Memory B cell (primary cell): ENCODE measurements at regions not wholly inside any gene's neighbourhood (a gene's known extent, or its start where the extent isn't known, plus 50 kb on each side); places are given as distances from the start of the nearest gene placed in this dataset.

Source experiments
- ATAC-seq: fragments of 150-1000 bp; cut with Tn5 transposase; 2 replicates; pipeline ENCODE4 v1.10.0; 2021; ENCODE audit warnings: low read depth, mild to moderate bottlenecking, moderate library complexity
- DNase-seq, 2 donors: peaks; one replicate each; pipeline ENCODE4 v3.0.0; 2022; ENCODE audit warnings: low spot score in 2 of 2
- H3K27ac Mint-ChIP-seq: one replicate; pipeline ENCODE4 v1.8.0; 2022; ENCODE audit warnings: mild to moderate bottlenecking, moderate library complexity, mixed read lengths
- H3K27me3 Mint-ChIP-seq: one replicate; pipeline ENCODE4 v1.8.0; 2022; ENCODE audit warnings: mixed read lengths
- H3K36me3 Mint-ChIP-seq: one replicate; pipeline ENCODE4 v1.8.0; 2022; ENCODE audit warnings: mild to moderate bottlenecking, mixed read lengths
- H3K4me1 Mint-ChIP-seq: one replicate; pipeline ENCODE4 v1.8.0; 2022; ENCODE audit warnings: mixed read lengths
- H3K4me3 Mint-ChIP-seq: one replicate; pipeline ENCODE4 v1.8.0; 2022; ENCODE audit warnings: mild to moderate bottlenecking, moderate library complexity, mixed read lengths
- H3K9me3 Mint-ChIP-seq: one replicate; pipeline ENCODE4 v1.8.0; 2022; ENCODE audit warnings: mixed read lengths

DNA sequence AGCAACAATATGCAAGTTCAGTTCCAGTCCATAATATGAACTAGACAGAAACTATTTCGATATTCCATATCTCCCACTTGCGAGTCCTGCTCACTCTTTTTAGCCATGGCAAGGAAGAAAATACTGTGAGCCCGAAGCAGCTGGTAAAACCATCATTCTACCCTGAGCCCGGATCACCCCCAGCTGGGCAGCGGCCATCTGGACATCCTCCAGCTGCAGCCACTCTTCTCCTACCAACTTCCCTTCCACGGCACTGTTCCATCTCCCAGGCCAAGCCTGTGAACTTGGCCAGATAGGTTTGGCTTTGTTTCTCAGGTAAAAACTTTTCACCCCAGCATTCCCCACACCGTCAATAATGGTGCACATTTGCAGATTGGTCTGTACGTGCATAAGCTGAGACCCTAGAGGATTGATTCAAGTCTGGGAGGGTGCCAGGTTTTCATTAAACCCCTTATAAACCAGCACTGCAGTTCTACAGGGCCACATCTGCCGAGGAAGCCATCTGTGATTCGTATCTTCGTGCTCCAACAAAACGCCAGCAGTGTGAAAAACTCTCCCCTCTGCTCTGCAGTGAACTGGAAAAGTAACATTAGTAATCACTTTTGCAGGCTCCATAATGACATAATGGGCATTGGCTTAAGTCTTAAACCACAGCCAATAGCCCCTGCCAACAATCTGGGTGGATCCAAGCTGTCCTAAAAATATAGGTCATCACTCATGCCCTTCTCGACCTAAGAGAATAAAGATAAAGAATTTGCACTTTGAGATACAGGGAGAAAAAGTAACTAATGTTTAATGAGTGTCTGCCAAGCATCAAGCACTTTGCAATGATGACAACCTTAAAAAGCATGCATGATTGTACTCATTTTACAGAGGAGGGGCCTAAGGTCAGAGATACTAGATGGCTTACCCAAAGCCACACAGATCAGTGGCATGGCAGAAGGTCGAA is 205.1 kb downstream of the PLPP3 start:
- no peak overlapping the region for H3K4me3 Mint-ChIP-seq
- no peak for ATAC-seq
- H3K27ac Mint-ChIP-seq: no peak overlapping the region
- no peak for DNase-seq
- peaks cover 3% of the 10 kb centered on the region for H3K4me1 Mint-ChIP-seq
- H3K36me3 Mint-ChIP-seq: no peaks in the 10 kb centered on the region
- H3K9me3 Mint-ChIP-seq: no peaks in the 10 kb centered on the region
- H3K27me3 Mint-ChIP-seq: peaks cover 10% of the 10 kb centered on the region

DNA sequence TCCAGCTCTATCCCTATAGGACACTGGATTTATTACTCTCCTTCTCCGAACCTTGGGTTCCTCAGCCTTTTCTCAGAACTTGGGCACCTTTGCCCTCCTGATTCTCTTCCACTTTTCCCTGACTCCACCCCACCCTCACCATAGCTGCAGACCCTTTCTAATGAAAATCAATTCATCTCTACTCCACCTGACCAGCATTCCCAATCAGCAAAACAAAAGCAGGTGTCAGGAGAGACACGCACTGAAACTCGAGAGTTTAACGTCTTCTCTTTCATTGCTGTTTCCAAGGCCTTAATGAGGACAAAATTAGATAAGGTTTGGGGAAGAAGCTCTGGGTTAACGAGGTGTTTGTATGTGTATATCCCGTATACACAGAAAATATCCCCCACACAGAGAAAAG is 208.8 kb downstream of the PLPP3 start:
- Mint-ChIP-seq H3K27me3 (peaks cover 7% of the 10 kb centered on the region), H3K4me3 (no peak overlapping the region), H3K4me1 (no peaks in the 10 kb centered on the region), H3K9me3 (no peaks in the 10 kb centered on the region), H3K27ac (no peak overlapping the region), H3K36me3 (no peaks in the 10 kb centered on the region)
- ATAC-seq: no peak
- no peak for DNase-seq

DNA sequence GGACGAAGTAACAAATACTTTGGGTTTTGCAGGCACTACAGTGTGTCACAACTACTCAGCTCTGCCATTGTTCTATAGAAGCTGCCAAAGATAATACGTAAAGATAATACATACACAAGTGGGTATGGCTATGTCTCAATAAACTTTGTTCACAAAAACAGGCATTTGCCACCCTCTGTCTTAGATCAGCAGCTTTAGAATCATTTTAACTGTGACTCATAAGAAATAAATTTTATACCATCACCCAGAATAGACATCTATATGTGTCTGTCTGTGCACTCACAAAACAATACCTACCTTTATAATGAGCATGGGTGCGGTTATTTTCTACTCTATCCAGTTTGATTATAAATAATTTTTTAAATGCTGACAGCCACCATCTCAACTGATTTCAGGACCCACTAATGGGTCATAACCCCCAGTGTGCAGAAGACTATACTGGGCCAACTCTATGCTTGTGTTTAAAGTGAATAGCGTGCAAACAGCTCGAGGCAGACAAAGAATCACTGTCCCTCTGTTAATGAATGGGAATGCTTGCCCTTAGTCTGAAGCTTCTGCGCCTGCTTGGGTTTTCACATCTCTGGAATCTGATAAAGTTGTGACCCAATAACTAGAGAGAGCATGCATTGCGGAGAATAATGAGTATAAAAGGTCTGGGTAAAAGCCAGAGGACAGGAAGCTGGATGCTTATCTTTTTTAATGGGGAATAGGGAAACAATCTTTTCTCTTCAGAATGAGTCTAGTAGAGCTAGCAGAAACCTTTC is 216.2 kb downstream of the PLPP3 start:
- DNase-seq (no peak), ATAC-seq (no peak)
- Mint-ChIP-seq H3K27me3 (peaks cover 3% of the 10 kb centered on the region), H3K27ac (no peak overlapping the region), H3K36me3 (no peaks in the 10 kb centered on the region), H3K4me3 (no peak overlapping the region), H3K4me1 (no peaks in the 10 kb centered on the region), H3K9me3 (no peaks in the 10 kb centered on the region)

DNA sequence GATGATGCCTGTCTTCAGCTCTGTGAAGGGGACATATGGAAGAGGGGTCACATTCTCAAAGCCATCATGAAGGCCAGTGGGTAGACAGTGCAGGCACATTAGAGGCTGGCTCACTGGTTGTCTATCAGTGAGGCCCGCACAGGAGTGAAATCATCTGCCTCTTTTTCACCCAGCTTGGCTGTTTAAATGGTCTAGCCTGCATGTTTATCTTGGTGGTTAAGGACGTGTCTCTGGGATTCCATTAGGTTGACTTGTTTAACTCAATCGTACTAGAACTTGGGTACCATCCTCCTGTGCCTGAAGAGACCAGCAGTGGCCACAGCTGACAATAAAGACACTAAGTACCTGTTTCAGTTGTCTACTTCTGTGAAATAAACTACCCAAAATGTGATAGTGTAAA is 219.3 kb downstream of the PLPP3 start:
- Mint-ChIP-seq H3K36me3 (no peaks in the 10 kb centered on the region), H3K4me1 (no peaks in the 10 kb centered on the region)
- ATAC-seq: no peak

DNA sequence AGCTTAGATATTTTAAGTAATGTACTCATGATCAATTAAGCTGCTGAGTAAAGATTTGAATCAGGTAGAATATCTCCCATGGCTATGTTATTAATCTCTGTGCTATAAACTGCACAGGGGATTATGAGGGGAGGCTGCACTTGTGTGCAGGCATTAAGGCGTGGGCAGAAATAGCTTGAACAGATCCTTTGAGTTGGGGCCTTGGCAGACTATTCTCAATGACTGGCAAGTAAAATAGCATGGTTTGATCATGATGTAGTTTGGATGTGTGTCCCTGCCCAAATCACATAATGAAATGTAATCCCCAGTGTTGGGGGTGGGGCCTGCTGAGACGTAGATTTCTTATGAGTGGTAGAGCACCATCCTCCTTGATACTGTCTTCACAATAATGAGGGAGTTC is 220.3 kb downstream of the PLPP3 start:
- no peaks in the 10 kb centered on the region for H3K36me3 Mint-ChIP-seq
- no peaks in the 10 kb centered on the region for H3K4me1 Mint-ChIP-seq
- H3K4me3 Mint-ChIP-seq: no peak overlapping the region
- H3K9me3 Mint-ChIP-seq: no peaks in the 10 kb centered on the region
- ATAC-seq: no peak
- H3K27me3 Mint-ChIP-seq: peaks cover 9% of the 10 kb centered on the region
- H3K27ac Mint-ChIP-seq: no peak overlapping the region
- DNase-seq: no peak

More for the DNA sequence above, 219.3 kb downstream of the PLPP3 start:
- H3K27me3 Mint-ChIP-seq: peaks cover 6% of the 10 kb centered on the region
- no peaks in the 10 kb centered on the region for H3K9me3 Mint-ChIP-seq
- no peak overlapping the region for H3K4me3 Mint-ChIP-seq
- no peak for DNase-seq
- no peak overlapping the region for H3K27ac Mint-ChIP-seq

DNA sequence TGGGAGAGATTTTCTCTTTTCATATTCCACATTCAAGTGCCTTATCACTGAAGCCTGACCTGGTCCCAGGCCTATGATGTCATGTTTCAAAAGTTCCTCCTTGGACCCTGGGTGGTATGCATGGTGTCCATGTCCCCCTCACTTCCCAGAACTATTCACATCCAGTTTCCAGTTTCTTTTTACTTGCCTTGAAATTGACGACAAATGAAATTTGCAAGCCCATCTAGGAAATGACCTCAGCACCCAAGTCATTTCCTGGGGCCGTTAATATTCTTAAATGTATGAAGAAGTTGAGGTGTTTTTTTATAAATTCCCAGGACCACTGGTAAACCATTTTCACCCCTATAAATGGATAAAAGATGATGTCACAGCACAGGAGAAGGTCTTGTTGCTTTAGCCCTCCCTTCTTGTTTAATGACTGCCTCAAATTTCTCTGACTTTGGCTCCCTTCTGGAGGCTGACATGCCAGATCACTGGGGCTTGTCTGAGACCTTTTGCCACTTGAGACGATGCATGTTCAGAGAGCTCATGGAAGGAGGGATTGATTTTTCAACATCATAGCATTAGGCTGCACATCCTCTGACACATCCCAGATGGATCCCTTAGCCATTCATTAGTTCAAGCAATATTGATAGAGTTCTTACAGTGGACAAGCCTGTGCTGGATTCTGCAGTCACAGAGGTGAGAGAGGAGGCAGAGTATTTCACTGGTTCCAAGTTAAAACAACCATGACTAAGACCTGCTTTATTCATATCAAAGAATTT is 221.3 kb downstream of the PLPP3 start:
- peaks cover 9% of the 10 kb centered on the region for H3K27me3 Mint-ChIP-seq
- DNase-seq (no peak), ATAC-seq (no peak)
- H3K36me3 Mint-ChIP-seq: no peaks in the 10 kb centered on the region
- no peaks in the 10 kb centered on the region for H3K4me1 Mint-ChIP-seq
- H3K9me3 Mint-ChIP-seq: no peaks in the 10 kb centered on the region
- H3K27ac Mint-ChIP-seq: no peak overlapping the region
- no peak overlapping the region for H3K4me3 Mint-ChIP-seq

DNA sequence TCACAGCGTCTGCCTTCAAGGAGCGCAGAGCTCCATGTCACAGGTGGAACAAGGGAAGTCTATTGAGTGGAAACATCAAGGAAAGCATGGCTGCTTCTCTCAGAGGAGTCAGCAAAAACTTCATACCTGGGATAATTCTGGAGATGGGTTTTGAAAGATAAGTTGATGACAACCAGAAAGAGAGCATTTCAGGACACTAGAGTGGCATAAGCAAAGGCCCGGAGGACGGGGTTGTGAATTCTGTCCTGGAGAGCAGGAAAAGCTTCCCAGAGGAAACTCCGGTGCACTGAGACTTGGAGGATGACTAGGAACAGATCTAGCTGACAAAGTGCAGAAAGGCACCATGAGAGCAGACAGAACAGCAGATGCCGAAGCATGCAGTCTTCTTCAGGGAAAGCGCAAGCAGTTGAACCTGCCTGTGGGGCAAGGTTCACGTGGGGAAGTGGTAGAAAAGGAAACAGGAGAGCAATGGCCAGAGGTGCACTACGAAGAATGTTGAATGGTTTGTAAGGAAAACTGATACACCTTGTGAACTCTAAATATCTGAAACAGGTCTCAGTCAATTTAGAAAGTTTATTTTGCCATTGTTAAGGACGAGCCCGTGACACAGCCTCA is 222.9 kb downstream of the PLPP3 start:
- H3K4me3 Mint-ChIP-seq: no peak overlapping the region
- ATAC-seq: no peak

DNA sequence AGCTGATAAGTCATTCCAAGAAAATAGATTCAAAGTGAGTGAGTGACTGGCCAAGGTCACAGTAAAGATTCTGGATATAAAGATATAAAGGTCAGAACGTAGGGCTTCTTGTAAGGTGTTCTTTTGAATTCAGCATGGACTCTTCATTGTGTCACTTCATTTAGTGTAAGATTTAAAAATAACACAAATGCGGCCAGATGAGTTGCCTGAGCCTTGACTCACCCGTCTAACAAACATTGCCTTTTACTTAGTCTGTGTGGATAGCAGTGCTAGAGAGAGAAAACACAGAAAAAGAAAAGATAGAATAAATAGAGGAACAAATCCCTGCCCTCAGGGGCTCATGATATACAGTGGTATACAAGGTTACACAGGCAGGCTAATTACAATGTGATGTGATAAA is 223.4 kb downstream of the PLPP3 start:
- H3K4me3 Mint-ChIP-seq: no peak overlapping the region
- no peaks in the 10 kb centered on the region for H3K4me1 Mint-ChIP-seq
- H3K27me3 Mint-ChIP-seq: peaks cover 7% of the 10 kb centered on the region
- no peaks in the 10 kb centered on the region for H3K9me3 Mint-ChIP-seq
- ATAC-seq (no peak), DNase-seq (no peak)
- H3K27ac Mint-ChIP-seq: no peak overlapping the region
- no peaks in the 10 kb centered on the region for H3K36me3 Mint-ChIP-seq

More for the DNA sequence above, 222.9 kb downstream of the PLPP3 start:
- Mint-ChIP-seq H3K4me1 (no peaks in the 10 kb centered on the region), H3K27ac (no peak overlapping the region), H3K36me3 (no peaks in the 10 kb centered on the region), H3K9me3 (no peaks in the 10 kb centered on the region), H3K27me3 (peaks cover 7% of the 10 kb centered on the region)
- DNase-seq: no peak

DNA sequence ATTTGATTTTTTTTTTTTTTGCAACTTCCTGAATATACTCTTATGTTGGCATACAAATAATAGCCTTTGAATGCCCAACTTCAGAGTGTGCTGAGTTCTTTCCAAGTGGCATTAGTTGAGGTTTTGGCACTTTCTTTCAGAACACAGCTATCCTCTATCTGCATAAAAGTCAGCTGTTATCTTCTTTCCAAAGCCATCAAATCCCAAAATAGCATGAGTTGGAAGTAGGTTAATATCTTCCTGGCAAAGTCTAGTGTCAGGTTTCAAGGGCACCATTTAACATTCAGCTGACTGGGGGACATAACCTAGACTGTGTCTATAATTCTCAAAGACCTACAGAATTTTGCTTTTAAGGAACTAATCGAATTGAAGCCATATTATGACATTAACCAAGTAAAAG is 223.9 kb downstream of the PLPP3 start:
- Mint-ChIP-seq H3K27me3 (peaks cover 7% of the 10 kb centered on the region), H3K4me3 (no peak overlapping the region), H3K27ac (no peak overlapping the region), H3K9me3 (no peaks in the 10 kb centered on the region), H3K4me1 (no peaks in the 10 kb centered on the region), H3K36me3 (no peaks in the 10 kb centered on the region)
- no peak for DNase-seq
- ATAC-seq: no peak

DNA sequence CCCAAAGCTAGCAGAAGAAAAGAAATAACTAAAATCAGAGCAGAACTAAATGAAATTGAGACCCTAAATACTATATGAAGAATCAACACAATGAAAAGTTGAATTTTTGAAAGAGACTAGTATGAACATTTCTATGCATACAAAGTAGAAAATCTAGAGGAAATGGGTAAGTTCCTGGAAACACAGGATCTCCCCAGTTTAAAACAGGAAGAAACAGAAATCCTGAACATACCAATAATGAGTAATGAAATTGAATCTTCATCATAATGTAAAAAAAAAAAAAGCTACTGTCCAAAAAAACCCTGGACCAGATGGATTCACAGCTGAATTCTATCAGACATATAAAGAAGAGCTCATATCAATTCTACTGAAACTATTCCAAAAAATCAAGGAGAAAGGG is 233.5 kb downstream of the PLPP3 start:
- Mint-ChIP-seq H3K4me3 (no peak overlapping the region), H3K27me3 (peaks cover 3% of the 10 kb centered on the region)

DNA sequence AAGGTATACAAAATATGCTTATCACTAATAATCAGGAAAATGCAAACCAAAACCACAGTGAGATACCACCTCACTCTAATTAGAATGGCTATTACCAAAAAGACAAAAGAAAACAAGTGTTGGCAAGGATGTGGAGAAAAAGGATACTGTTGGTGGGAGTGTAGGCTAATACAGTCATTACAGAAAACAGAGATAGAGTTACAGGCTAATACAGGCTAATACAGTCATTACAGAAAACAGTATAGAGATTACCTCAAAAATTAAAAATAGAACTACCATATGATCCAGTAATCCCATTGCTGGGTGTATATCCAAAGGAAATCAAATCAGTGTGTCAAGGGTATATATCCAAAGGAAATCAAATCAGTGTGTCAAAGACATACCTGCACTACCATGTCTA is 238.4 kb downstream of the PLPP3 start:
- no peak overlapping the region for H3K4me3 Mint-ChIP-seq
- no peaks in the 10 kb centered on the region for H3K4me1 Mint-ChIP-seq
- H3K27ac Mint-ChIP-seq: no peak overlapping the region
- ATAC-seq (no peak), DNase-seq (no peak)
- H3K27me3 Mint-ChIP-seq: peaks cover 6% of the 10 kb centered on the region
- H3K36me3 Mint-ChIP-seq: peaks cover 8% of the 10 kb centered on the region
- peaks cover 6% of the 10 kb centered on the region for H3K9me3 Mint-ChIP-seq

More for the DNA sequence above, 233.5 kb downstream of the PLPP3 start:
- peaks cover 4% of the 10 kb centered on the region for H3K4me1 Mint-ChIP-seq
- ATAC-seq (no peak), DNase-seq (no peak)
- H3K9me3 Mint-ChIP-seq: peaks cover 12% of the 10 kb centered on the region
- no peak overlapping the region for H3K27ac Mint-ChIP-seq
- peaks cover 7% of the 10 kb centered on the region for H3K36me3 Mint-ChIP-seq

DNA sequence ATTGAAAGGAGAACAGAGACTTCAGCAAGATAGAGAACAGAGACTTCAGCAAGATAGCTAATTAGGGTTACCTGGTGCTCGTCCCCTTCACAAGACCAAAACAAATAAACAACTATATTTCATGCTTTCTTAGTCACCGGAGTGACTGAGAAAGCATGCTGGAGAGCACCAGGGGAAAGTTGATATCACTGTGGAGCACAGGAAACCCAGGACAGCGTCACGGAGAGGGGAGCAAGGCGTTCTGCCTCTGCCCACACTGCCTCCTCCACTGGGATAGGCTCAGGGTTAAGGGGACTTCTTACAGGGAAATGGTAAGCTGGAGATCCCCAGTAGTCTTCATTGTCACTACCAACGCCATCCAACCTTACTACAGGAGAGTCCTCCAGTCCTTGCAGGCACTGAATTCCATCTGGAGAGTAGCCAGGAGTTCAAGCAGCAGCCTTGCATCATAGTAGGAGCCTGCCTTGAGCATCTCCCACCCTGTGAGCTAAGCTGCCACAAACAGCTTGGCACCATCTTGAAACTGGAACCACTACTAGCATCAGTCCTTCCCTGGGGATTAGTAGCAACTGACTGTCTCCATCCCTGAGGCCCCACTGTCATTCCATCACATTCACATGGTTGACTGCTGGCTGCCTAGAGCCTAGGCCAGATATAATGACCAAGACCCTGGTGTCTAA is 239.4 kb downstream of the PLPP3 start:
- Mint-ChIP-seq H3K27me3 (peaks cover 6% of the 10 kb centered on the region), H3K4me1 (no peaks in the 10 kb centered on the region), H3K4me3 (no peak overlapping the region), H3K9me3 (peaks cover 5% of the 10 kb centered on the region), H3K27ac (no peak overlapping the region), H3K36me3 (peaks cover 8% of the 10 kb centered on the region)
- DNase-seq (no peak), ATAC-seq (no peak)

DNA sequence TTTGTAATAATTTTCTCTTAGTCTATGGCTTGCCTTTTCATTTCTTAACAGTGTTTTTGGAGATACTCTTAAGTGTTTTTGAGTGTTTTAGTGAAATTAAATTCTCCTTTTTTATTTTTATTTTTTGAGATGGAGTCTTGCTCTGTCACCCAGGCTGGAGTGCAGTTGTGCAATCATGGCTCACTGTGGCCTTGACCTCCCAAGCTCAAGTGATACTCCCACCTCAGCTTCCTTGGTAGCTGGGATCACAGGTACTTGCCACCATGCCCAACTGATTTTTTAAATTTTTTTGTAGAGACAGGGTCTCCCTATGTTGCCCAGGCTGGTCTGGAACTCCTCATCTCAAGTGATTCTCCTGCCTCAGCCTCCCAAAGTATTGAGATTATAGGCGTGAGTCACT is 240.3 kb downstream of the PLPP3 start:
- H3K36me3 Mint-ChIP-seq: peaks cover 6% of the 10 kb centered on the region
- H3K27ac Mint-ChIP-seq: no peak overlapping the region
- H3K4me1 Mint-ChIP-seq: no peaks in the 10 kb centered on the region
- H3K27me3 Mint-ChIP-seq: peaks cover 6% of the 10 kb centered on the region
- ATAC-seq: no peak
- no peak overlapping the region for H3K4me3 Mint-ChIP-seq
- DNase-seq: no peak
- peaks cover 3% of the 10 kb centered on the region for H3K9me3 Mint-ChIP-seq
